Activated naive CD4-positive, alpha-beta T cell treated with anti-CD3 and anti-CD28 coated beads for 36 hours (primary cell): ENCODE measurements at regions not wholly inside any gene's neighbourhood (a gene's known extent, or its start where the extent isn't known, plus 50 kb on each side); places are given as distances from the start of the nearest gene placed in this dataset.

ENCODE experiments used
- CTCF ChIA-PET: fragments of 350-600 bp; sonication (Branson Sonifier 250); formaldehyde crosslinking; loops from one replicate; lab custom pipeline; 2021; ENCODE audit warnings: antibody characterized with exemption; lab: Charles Lee
- DNase-seq: peaks from one replicate; pipeline ENCODE4 v3.0.0-alpha.2; 2020
- H3K27ac Mint-ChIP-seq: one replicate; pipeline ENCODE4 v1.8.0; 2021; ENCODE audit warnings: mild to moderate bottlenecking, mixed read lengths
- H3K27me3 Mint-ChIP-seq: one replicate; pipeline ENCODE4 v1.8.0; 2021; ENCODE audit warnings: low read depth, mixed read lengths
- H3K36me3 Mint-ChIP-seq: one replicate; pipeline ENCODE4 v1.8.0; 2021; ENCODE audit warnings: low read depth, mixed read lengths
- H3K4me1 Mint-ChIP-seq: one replicate; pipeline ENCODE4 v1.8.0; 2021; ENCODE audit warnings: low read depth, mixed read lengths
- H3K4me3 Mint-ChIP-seq: one replicate; pipeline ENCODE4 v1.8.0; 2021; ENCODE audit warnings: mild to moderate bottlenecking, moderate library complexity, mixed read lengths
- H3K9me3 Mint-ChIP-seq: one replicate; pipeline ENCODE4 v1.8.0; 2021; ENCODE audit warnings: mixed read lengths
- intact Hi-C: fragments of 100-400 bp; cut with micrococcal nuclease; formaldehyde crosslinking; loops from one replicate; pipeline ENCODE4 v1.15.1; 2023

- intact Hi-C loops, result no loop called here
- Mint-ChIP-seq H3K4me1 (no peaks in the 10 kb centered on the region), H3K4me3 (no peak overlapping the region), H3K9me3 (peaks cover 3% of the 10 kb centered on the region), H3K27me3 (no peaks in the 10 kb centered on the region), H3K36me3 (no peaks in the 10 kb centered on the region), H3K27ac (no peak overlapping the region)
- DNase-seq, result no peak
- CTCF ChIA-PET, result no interaction called here
Measured at GRCh38 chr2:78576409-78576808, 449.1 kb upstream of the REG3G start.

DNA sequence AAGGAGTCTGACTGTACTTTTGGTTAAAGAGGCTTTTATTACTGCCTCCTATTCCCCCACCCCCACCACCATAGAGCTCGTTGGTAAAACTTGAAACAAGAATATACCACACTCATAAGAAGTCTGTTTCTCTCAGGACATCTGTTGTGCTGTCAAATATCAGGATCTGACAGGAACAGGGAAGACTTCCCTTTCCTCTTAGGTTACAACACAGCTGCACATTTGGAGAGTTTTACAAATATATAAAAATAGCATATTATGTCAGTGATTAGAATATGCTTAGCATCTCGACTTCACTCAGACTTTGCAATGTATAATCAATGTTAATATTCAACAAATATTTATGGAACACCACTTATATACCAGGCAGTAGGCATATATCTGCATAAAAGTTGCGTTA is 439.6 kb upstream of the REG3G start:
- Mint-ChIP-seq H3K27me3 (no peaks in the 10 kb centered on the region), H3K4me1 (no peaks in the 10 kb centered on the region), H3K27ac (no peak overlapping the region), H3K9me3 (peaks cover 7% of the 10 kb centered on the region), H3K36me3 (no peaks in the 10 kb centered on the region), H3K4me3 (no peak overlapping the region)
- intact Hi-C loops, result no loop called here
- CTCF ChIA-PET, result no interaction called here
- no peak for DNase-seq

DNA sequence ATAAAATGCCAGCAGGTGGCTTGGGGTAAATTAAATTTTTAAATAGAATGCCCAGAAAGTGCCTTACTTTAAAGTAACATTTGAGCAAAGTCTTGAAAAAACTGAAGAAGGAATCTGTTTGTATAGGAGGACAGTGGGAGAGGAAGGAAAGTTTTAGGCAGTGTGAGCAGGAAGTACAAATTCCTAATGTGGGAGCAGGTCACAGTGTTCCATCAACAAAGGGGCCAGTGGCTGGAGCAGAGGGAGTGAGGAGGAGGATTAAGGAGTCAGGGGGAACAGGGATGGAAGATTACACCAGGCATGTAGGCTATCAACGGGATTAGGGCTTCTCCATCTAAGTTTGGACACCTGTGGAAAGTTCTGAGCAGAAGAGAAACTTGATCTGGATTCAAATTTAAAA is 439.2 kb upstream of the REG3G start:
- Mint-ChIP-seq H3K9me3 (peaks cover 8% of the 10 kb centered on the region), H3K27ac (no peak overlapping the region), H3K4me1 (no peaks in the 10 kb centered on the region), H3K36me3 (no peaks in the 10 kb centered on the region), H3K27me3 (no peaks in the 10 kb centered on the region), H3K4me3 (no peak overlapping the region)
- no peak for DNase-seq
- intact Hi-C loops, result no loop called here
- CTCF ChIA-PET, result no interaction called here

GRCh38 chr2:78589871-78590270 is 435.6 kb upstream of the REG3G start:
- Mint-ChIP-seq H3K9me3 (peaks cover 11% of the 10 kb centered on the region), H3K27me3 (no peaks in the 10 kb centered on the region), H3K36me3 (no peaks in the 10 kb centered on the region), H3K4me3 (no peak overlapping the region), H3K27ac (no peak overlapping the region), H3K4me1 (no peaks in the 10 kb centered on the region)
- DNase-seq, result no peak
- intact Hi-C loops, result no loop called here
- CTCF ChIA-PET, result interaction anchor here (0.5 kb wide), 1 partner anchor 50 kb away, joined by 4 read pairs; no protein-coding TSS in a partner anchor

DNA sequence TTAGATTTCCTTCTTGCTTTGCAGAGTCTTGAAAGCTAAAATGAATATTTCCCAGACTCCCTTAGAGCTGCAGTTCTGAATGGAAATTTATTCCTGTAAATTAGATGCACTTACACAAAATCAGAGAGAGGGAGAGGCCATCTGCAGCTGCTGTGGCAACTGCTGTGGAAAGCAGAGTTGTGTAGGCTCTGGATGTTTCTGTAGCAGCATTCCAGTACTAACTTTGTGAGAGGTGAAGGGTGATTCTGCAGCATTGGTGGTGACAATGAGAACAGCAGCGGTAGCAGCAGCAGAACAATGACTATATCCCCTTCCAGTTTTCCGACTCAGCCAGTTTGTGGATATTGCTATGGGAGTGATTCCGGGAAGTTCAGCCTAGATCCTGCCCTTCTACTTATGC is 433.0 kb upstream of the REG3G start:
- no peaks in the 10 kb centered on the region for H3K27me3 Mint-ChIP-seq
- no peak overlapping the region for H3K4me3 Mint-ChIP-seq
- CTCF ChIA-PET, result no interaction called here

DNA sequence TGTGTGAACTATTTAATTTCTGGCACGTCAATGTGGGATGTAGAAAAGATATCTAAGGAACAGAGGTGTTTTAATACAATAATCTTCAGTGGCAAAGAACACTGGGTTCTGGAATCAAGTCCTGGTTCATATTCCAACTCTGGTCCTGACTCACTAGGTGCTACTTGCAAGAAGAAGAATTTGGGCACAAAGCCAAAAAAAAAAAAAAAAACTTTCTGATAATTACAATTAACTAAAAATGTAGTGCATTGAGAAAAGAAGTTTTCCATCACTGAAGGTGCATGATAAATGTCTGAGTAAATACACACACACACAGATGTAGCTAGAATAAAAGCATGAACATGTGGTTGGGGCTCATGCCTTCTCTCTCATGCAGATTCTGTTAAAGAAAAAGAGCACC is 424.4 kb upstream of the REG3G start:
- Mint-ChIP-seq H3K27ac (no peak overlapping the region), H3K4me3 (no peak overlapping the region), H3K27me3 (no peaks in the 10 kb centered on the region), H3K36me3 (no peaks in the 10 kb centered on the region), H3K9me3 (peaks cover 1% of the 10 kb centered on the region), H3K4me1 (no peaks in the 10 kb centered on the region)
- DNase-seq, result no peak
- CTCF ChIA-PET, result no interaction called here
- intact Hi-C loops, result no loop called here

More for the DNA sequence above, 433.0 kb upstream of the REG3G start:
- no peak for DNase-seq
- Mint-ChIP-seq H3K27ac (no peak overlapping the region), H3K9me3 (peaks cover 9% of the 10 kb centered on the region), H3K36me3 (no peaks in the 10 kb centered on the region), H3K4me1 (no peaks in the 10 kb centered on the region)
- intact Hi-C loops, result no loop called here

DNA sequence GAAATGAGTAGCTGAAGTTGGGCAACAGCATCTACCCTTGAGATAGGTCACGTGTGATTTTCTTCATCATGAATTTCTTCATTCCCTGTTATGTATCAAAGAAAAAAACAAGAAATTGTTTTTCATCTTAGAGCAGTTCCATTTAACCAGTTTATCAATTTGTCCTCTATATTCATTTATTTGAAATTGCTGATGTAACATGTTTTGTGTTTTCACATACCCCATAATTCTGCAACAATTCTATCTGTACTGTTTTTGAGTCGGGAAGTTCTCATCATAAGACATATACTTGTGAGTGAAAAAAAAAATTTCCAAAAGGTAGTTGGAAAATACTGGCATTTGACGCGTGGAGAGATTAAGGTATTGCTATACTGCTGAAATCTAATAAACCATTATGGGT is 422.6 kb upstream of the REG3G start:
- Mint-ChIP-seq H3K4me3 (no peak overlapping the region), H3K9me3 (no peaks in the 10 kb centered on the region), H3K4me1 (no peaks in the 10 kb centered on the region), H3K27me3 (no peaks in the 10 kb centered on the region), H3K36me3 (no peaks in the 10 kb centered on the region), H3K27ac (no peak overlapping the region)
- intact Hi-C loops, result no loop called here
- DNase-seq, result no peak
- CTCF ChIA-PET, result no interaction called here

DNA sequence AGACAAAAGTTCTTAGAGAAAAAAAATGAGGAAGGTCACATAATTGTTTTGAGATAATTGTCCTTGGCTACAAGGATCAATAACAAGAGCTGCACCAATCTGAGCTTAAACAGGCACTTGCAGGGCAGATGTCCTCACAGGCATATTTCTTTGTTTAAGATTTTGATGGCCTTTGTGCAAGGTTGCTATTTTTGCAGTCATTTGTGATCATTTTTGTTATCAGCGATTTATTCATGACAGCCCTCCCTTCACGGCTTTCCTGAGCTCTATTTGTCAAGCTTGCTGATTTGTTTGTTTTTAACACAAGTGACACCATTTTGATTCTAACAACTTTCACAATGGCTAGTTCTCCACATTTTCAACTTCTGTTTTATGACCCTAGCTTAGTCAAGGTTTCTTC is 418.6 kb upstream of the REG3G start:
- Mint-ChIP-seq H3K4me1 (no peaks in the 10 kb centered on the region), H3K4me3 (no peak overlapping the region), H3K9me3 (peaks cover 1% of the 10 kb centered on the region), H3K27ac (no peak overlapping the region), H3K36me3 (no peaks in the 10 kb centered on the region), H3K27me3 (no peaks in the 10 kb centered on the region)
- no peak for DNase-seq
- CTCF ChIA-PET, result no interaction called here
- intact Hi-C loops, result no loop called here

DNA sequence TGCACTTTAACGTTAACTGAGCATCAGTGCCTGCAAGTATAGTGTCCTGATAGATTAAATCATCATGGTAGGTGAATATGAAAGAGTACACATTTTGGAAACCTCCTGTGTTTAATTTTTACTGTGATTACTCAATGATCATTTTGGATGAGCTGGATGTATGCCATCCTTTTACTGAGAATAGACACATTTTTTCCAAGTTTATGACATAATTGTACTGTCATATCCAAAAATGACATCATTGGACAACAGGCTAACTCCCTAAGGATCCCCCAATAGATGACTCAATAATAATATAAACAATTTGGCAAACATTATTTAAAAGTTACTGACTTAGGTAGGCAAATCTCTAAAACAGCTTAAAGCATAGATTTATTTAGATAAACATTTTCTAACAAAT is 410.8 kb upstream of the REG3G start:
- no peak overlapping the region for H3K4me3 Mint-ChIP-seq
- no peaks in the 10 kb centered on the region for H3K36me3 Mint-ChIP-seq
- H3K27ac Mint-ChIP-seq, result no peak overlapping the region
- H3K4me1 Mint-ChIP-seq, result no peaks in the 10 kb centered on the region
- H3K9me3 Mint-ChIP-seq, result peaks cover 11% of the 10 kb centered on the region
- no peaks in the 10 kb centered on the region for H3K27me3 Mint-ChIP-seq
- CTCF ChIA-PET, result no interaction called here
- DNase-seq, result no peak
- intact Hi-C loops, result no loop called here

- H3K9me3 Mint-ChIP-seq, result peaks cover 11% of the 10 kb centered on the region
- no peak overlapping the region for H3K27ac Mint-ChIP-seq
- no peaks in the 10 kb centered on the region for H3K4me1 Mint-ChIP-seq
- no peaks in the 10 kb centered on the region for H3K36me3 Mint-ChIP-seq
- CTCF ChIA-PET, result no interaction called here
- intact Hi-C loops, result no loop called here
- no peak for DNase-seq
- no peak overlapping the region for H3K4me3 Mint-ChIP-seq
- no peaks in the 10 kb centered on the region for H3K27me3 Mint-ChIP-seq
Measured at GRCh38 chr2:78615956-78616355, 409.5 kb upstream of the REG3G start.

DNA sequence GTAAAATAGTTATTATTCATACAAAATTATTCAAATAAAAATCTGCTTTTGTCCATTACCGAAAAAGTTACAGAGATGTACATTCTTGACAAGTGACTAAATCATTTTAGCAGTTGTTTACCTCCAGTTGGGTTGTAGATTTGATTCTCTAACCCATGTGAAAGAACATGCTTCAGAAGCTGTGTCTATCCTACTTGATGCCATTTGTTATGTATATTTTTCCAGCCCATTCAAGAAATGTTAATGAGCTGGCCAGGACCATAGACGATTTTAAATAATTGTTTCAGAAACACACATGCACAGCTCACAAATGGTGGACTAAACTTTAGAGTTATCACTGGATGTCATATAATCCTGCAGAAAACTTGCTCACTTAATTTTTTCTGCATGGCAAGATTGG is 391.1 kb upstream of the REG3G start:
- Mint-ChIP-seq H3K4me3 (no peak overlapping the region), H3K36me3 (no peaks in the 10 kb centered on the region), H3K9me3 (peaks cover 5% of the 10 kb centered on the region), H3K27ac (no peak overlapping the region), H3K27me3 (no peaks in the 10 kb centered on the region), H3K4me1 (no peaks in the 10 kb centered on the region)
- CTCF ChIA-PET, result no interaction called here
- DNase-seq, result no peak
- intact Hi-C loops, result no loop called here

- Mint-ChIP-seq H3K36me3 (no peaks in the 10 kb centered on the region), H3K9me3 (peaks cover 3% of the 10 kb centered on the region), H3K27ac (no peak overlapping the region), H3K27me3 (no peaks in the 10 kb centered on the region), H3K4me1 (no peaks in the 10 kb centered on the region), H3K4me3 (no peak overlapping the region)
- intact Hi-C loops, result no loop called here
- CTCF ChIA-PET, result no interaction called here
- DNase-seq, result no peak
Measured at GRCh38 chr2:78644854-78645253, 380.6 kb upstream of the REG3G start.

- intact Hi-C loops, result no loop called here
- peaks cover 9% of the 10 kb centered on the region for H3K9me3 Mint-ChIP-seq
- CTCF ChIA-PET, result no interaction called here
- no peaks in the 10 kb centered on the region for H3K4me1 Mint-ChIP-seq
- no peak overlapping the region for H3K27ac Mint-ChIP-seq
- H3K4me3 Mint-ChIP-seq, result no peak overlapping the region
- H3K27me3 Mint-ChIP-seq, result no peaks in the 10 kb centered on the region
- DNase-seq, result no peak
- no peaks in the 10 kb centered on the region for H3K36me3 Mint-ChIP-seq
Measured at GRCh38 chr2:78646533-78647364, 378.8 kb upstream of the REG3G start.
